ENCODE measurements at regions not wholly inside any gene's neighbourhood (a gene's known extent, or its start where the extent isn't known, plus 50 kb on each side); places are given as distances from the start of the nearest gene placed in this dataset.

DNA sequence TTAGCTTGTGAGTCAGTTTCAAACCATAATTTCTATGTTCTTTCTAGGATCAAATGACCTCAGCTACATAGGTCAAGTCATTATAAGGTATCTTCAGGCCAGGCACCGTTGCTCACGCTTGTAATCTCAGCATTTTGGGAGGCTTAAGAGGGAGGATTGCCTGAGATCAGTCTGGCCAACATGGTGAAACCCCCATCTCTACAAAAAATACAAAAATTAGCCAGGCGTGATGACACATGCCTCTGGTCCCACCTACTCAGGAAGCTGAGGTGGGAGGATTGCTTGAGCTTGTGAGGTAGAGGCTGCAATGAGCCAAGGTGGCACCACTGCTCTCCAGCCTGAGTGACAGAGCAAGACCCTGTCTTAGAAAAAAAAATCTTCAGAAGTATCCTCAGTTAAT, 362.3 kb downstream of the GATA3 start:
- TF ChIP-seq POLR2AphosphoS5 (IDR thresholded peaks at IDR 0.05; ENCODE audit: insufficient read depth, low read depth, low read length), result no peak
- no peak for TF ChIP-seq MYC (IDR thresholded peaks at IDR 0.05; ENCODE audit: low read depth, low read length)
- TF ChIP-seq POLR2A (IDR thresholded peaks at IDR 0.05; ENCODE audit: low read depth, low read length), result no peak
- TF ChIP-seq, protein P1, sequence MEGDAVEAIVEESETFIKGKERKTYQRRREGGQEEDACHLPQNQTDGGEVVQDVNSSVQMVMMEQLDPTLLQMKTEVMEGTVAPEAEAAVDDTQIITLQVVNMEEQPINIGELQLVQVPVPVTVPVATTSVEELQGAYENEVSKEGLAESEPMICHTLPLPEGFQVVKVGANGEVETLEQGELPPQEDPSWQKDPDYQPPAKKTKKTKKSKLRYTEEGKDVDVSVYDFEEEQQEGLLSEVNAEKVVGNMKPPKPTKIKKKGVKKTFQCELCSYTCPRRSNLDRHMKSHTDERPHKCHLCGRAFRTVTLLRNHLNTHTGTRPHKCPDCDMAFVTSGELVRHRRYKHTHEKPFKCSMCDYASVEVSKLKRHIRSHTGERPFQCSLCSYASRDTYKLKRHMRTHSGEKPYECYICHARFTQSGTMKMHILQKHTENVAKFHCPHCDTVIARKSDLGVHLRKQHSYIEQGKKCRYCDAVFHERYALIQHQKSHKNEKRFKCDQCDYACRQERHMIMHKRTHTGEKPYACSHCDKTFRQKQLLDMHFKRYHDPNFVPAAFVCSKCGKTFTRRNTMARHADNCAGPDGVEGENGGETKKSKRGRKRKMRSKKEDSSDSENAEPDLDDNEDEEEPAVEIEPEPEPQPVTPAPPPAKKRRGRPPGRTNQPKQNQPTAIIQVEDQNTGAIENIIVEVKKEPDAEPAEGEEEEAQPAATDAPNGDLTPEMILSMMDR (IDR thresholded peaks at IDR 0.05; ENCODE audit: extremely low read depth in 1 of 2, insufficient read depth in 1 of 2, low read depth in 1 of 2, low read length in 2 of 2), result no peak
- no peak for TF ChIP-seq JUN (IDR thresholded peaks at IDR 0.05; ENCODE audit: borderline replicate concordance, insufficient read depth, insufficient read length, low read depth)
- TF ChIP-seq EZH2 (IDR thresholded peaks at IDR 0.05; ENCODE audit: borderline replicate concordance, low read depth, low read length, severe bottlenecking), result no peak
- TF ChIP-seq, protein P2, sequence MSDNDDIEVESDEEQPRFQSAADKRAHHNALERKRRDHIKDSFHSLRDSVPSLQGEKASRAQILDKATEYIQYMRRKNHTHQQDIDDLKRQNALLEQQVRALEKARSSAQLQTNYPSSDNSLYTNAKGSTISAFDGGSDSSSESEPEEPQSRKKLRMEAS (IDR thresholded peaks at IDR 0.05; ENCODE audit: insufficient read depth, insufficient read length), result no peak

Measured in endothelial cell of umbilical vein (primary cell).